K562 (cell line): ENCODE measurements at regions not wholly inside any gene's neighbourhood (a gene's known extent, or its start where the extent isn't known, plus 50 kb on each side); places are given as distances from the start of the nearest gene placed in this dataset.

Experiments
- CHAMP1 ChIP-seq: fragments of 450-650 bp; IDR thresholded peaks from 2 replicates; pipeline ENCODE4 v1.6.1; 2016; ENCODE audit warnings: mild to moderate bottlenecking
- GMEB1 ChIP-seq: fragments of 250-450 bp; sonication (Bioruptor Pico); IDR thresholded peaks from 2 replicates; pipeline ENCODE4 v1.4.0; 2020; ENCODE audit warnings: mild to moderate bottlenecking
- NFIC ChIP-seq: fragments of 450-650 bp; IDR thresholded peaks from 2 replicates; pipeline ENCODE4 v1.6.1; 2017; ENCODE audit warnings: mild to moderate bottlenecking, inconsistent platforms
- REST ChIP-seq, 2 experiments: fragments of 450-650 bp; formaldehyde crosslinking in 1 of 2; IDR thresholded peaks; 2 replicates each; pipeline versions ENCODE4 v1.4.0 to v1.6.1; 2014 to 2020; ENCODE audit warnings: mild to moderate bottlenecking in 2 of 2, borderline replicate concordance in 1 of 2, low read depth in 1 of 2
- TAF9B ChIP-seq: fragments of 450-650 bp; IDR thresholded peaks from 2 replicates; pipeline ENCODE4 v1.6.1; 2018; ENCODE audit warnings: mild to moderate bottlenecking; ENCODE audit not compliant: partially characterized antibody
- TFE3 ChIP-seq: fragments of 450-650 bp; formaldehyde crosslinking; IDR thresholded peaks from 2 replicates; pipeline ENCODE4 v1.4.0; 2020; ENCODE audit warnings: mild to moderate bottlenecking, mixed read lengths
- ZBTB8A ChIP-seq: fragments of 450-650 bp; IDR thresholded peaks from 2 replicates; pipeline ENCODE4 v1.6.1; 2018; ENCODE audit warnings: mild to moderate bottlenecking, moderate library complexity; ENCODE audit not compliant: partially characterized antibody
- ZKSCAN8 ChIP-seq: fragments of 200-800 bp; sonication (Bioruptor generic); IDR thresholded peaks from 2 replicates; pipeline ENCODE4 v1.6.1; 2016; ENCODE audit warnings: missing genetic modification characterization, missing compliant biosample characterization
- ZNF639 ChIP-seq, 2 experiments: fragments of 200-800 bp in 1 of 2; sonication (Bioruptor generic) in 1 of 2; sonication (generic) in 1 of 2; formaldehyde crosslinking in 1 of 2; IDR thresholded peaks in 1 of 2; conservative IDR thresholded peaks in 1 of 2; 2 replicates each; pipeline versions ENCODE4 v1.5.0 to v1.6.1; 2016 to 2020; ENCODE audit warnings: missing compliant biosample characterization in 1 of 2, missing genetic modification characterization in 1 of 2, missing genetic modification reagents in 1 of 2

- no peak for TF ChIP-seq REST (IDR thresholded peaks at IDR 0.05; ENCODE audit: borderline replicate concordance)
- peak; percentile 50; the same call in 1 of the 2 replicates for TF ChIP-seq REST (CRISPR knock-in tag; IDR thresholded peaks at IDR 0.05; ENCODE audit: low read depth)
- peak; percentile 39; the same call in 1 of the 2 replicates for TF ChIP-seq NFIC
- no peak for TF ChIP-seq CHAMP1
- TF ChIP-seq TFE3 (CRISPR knock-in tag): no peak
- no peak for TF ChIP-seq GMEB1
- no peak for TF ChIP-seq ZNF639 (CRISPR knock-in tag; conservative IDR thresholded peaks at IDR 0.05 in 1 of 2, IDR thresholded peaks at IDR 0.05 in 1 of 2)
- TF ChIP-seq ZBTB8A: no peak
- TF ChIP-seq TAF9B: no peak
- no peak for TF ChIP-seq ZKSCAN8 (CRISPR knock-in tag)
These were observed 134.0 kb upstream of the BARHL2 start (continued) for GRCh38 chr1:90850898-90851710.
